NCI-H2081 treated with DMSO at 0.1 percent for 48 hours (cell line): ENCODE measurements at regions not wholly inside any gene's neighbourhood (a gene's known extent, or its start where the extent isn't known, plus 50 kb on each side); places are given as distances from the start of the nearest gene placed in this dataset.
"Not testable (repeated sequence)": the region's sequence is repeated elsewhere in the genome, so short reads cannot be mapped to it uniquely, and the experiment has no call there.

Source experiments
- DNase-seq: peaks from one replicate; lab custom pipeline; 2025; lab: John Stamatoyannopoulos, UW

- no peak for DNase-seq
These were observed 50.9 kb upstream of the NXT1 start for GRCh38 chr20:23299673-23300050.

- DNase-seq = no peak
These were observed 51.5 kb upstream of the NXT1 start for GRCh38 chr20:23298926-23299672.

- DNase-seq = no peak
These were observed 52.4 kb upstream of the NXT1 start for GRCh38 chr20:23298155-23298554.

GRCh38 chr20:23296841-23297701, 53.5 kb upstream of the NXT1 start:
- no peak for DNase-seq

GRCh38 chr20:23295934-23296333, 54.7 kb upstream of the NXT1 start:
- no peak for DNase-seq

GRCh38 chr20:23294671-23295070, 55.9 kb upstream of the NXT1 start:
- DNase-seq = no peak

- DNase-seq = no peak
These were observed 56.4 kb upstream of the NXT1 start for GRCh38 chr20:23294166-23294565.

- DNase-seq = no peak
These were observed 56.9 kb upstream of the NXT1 start for GRCh38 chr20:23293689-23294088.

- DNase-seq = not testable (repeated sequence)
These were observed 58.3 kb upstream of the NXT1 start for GRCh38 chr20:23292311-23292710.

GRCh38 chr20:23291575-23292240, 58.9 kb upstream of the NXT1 start:
- DNase-seq = no peak

GRCh38 chr20:23290761-23291574, 59.6 kb upstream of the NXT1 start:
- no peak for DNase-seq

- no peak for DNase-seq
These were observed 60.7 kb upstream of the NXT1 start for GRCh38 chr20:23289724-23290395.

- DNase-seq = no peak
These were observed 61.3 kb upstream of the NXT1 start for GRCh38 chr20:23289249-23289648.

GRCh38 chr20:23287354-23288190, 63.0 kb upstream of the NXT1 start:
- no peak for DNase-seq

GRCh38 chr20:23286346-23286745, 64.2 kb upstream of the NXT1 start:
- DNase-seq = no peak

- DNase-seq = no peak
These were observed 65.1 kb upstream of the NXT1 start for GRCh38 chr20:23285536-23285935.

- no peak for DNase-seq
These were observed 66.6 kb upstream of the NXT1 start for GRCh38 chr20:23284009-23284408.

GRCh38 chr20:23283096-23283850, 67.3 kb upstream of the NXT1 start:
- no peak for DNase-seq

GRCh38 chr20:23282546-23282945, 68.0 kb upstream of the NXT1 start:
- no peak for DNase-seq

GRCh38 chr20:23282111-23282510, 68.5 kb upstream of the NXT1 start:
- DNase-seq = no peak
